ENCODE measurements at regions not wholly inside any gene's neighbourhood (a gene's known extent, or its start where the extent isn't known, plus 50 kb on each side); places are given as distances from the start of the nearest gene placed in this dataset.

DNA sequence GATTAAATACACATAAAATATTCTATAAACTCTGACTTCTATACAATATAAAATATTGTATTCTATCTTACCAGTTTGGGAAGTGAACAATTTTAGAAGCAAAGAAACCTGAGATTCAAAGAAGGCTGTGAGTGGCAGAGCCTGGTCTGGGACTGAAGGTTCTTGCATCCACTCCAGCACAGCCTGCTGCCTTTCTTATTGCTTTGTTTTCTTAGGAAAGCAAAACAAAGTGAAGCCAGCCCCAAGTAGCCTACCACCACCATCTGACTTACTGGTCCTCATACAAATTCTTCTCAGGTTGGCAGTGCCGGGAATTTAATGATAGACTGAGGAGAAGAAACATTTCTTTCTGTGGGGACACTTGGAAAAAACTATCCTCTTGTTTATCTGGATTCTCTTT, 129.7 kb upstream of the SMAD1 start:
- ChIA-PET POLR2A (no interaction called here), CTCF (no interaction called here), SMC1A (ENCODE audit: uncharacterized antibody, unreplicated experiment) (no interaction called here), RAD21 (ENCODE audit: unreplicated experiment) (no interaction called here)
- H3K4me2 ChIP-seq (ENCODE audit: control insufficient read depth, insufficient read depth): no peak overlapping the region
- H3K4me3 ChIP-seq: no peak overlapping the region
- ATAC-seq (no peak), FAIRE-seq (no peak), DNase-seq (ENCODE audit: low read depth, low spot score) (no peak)
- in situ Hi-C loops (cut with MboI) (no loop called here), intact Hi-C loops (cut with micrococcal nuclease; ENCODE audit: unreplicated experiment) (no loop called here)
- no peaks in the 10 kb centered on the region for H3K79me2 ChIP-seq (ENCODE audit: control insufficient read depth, insufficient read depth, low read length)
- H3K27ac ChIP-seq (ENCODE audit: control insufficient read depth, insufficient read depth): no peak overlapping the region
- no peak overlapping the region for H3K9ac ChIP-seq (ENCODE audit: control insufficient read depth, insufficient read depth, low read length)
- no peaks in the 10 kb centered on the region for H3K36me3 ChIP-seq (ENCODE audit: control insufficient read depth in 2 of 2, insufficient read depth in 2 of 2, low read length in 1 of 2)
- H3K27me3 ChIP-seq (replicated peaks in 1 of 2; ENCODE audit: control insufficient read depth in 2 of 2, insufficient read depth in 2 of 2, low read length in 1 of 2): no peaks in the 10 kb centered on the region; a peak in 1 of 4 replicates
- no peak overlapping the region for H2AFZ ChIP-seq (ENCODE audit: control insufficient read depth, low read depth, low read length)
- H3K4me1 ChIP-seq (ENCODE audit: control insufficient read depth, insufficient read depth, low read length): no peaks in the 10 kb centered on the region
- H4K20me1 ChIP-seq (ENCODE audit: control insufficient read depth, insufficient read depth): no peaks in the 10 kb centered on the region
- H3K9me3 ChIP-seq (replicated peaks; ENCODE audit: control insufficient read depth, insufficient read depth, low read length): no peaks in the 10 kb centered on the region
- 86% methylated on average over 1 of the region's 1 CpG for WGBS (ENCODE audit: insufficient coverage, insufficient replicate concordance, low lambda C conversion rate, missing lambda C conversion rate)
- no TSS peak for BruUV-seq (replicated peaks)
- TF ChIP-seq ZNF274 (IDR thresholded peaks at IDR 0.05; ENCODE audit: insufficient read depth, insufficient read length): no peak
- no peak for TF ChIP-seq ZNF592 (IDR thresholded peaks at IDR 0.05)
- no peak for TF ChIP-seq BRCA1 (IDR thresholded peaks at IDR 0.05; ENCODE audit: low read depth, low read length)
- no peak for TF ChIP-seq NR2C2 (IDR thresholded peaks at IDR 0.05; ENCODE audit: borderline replicate concordance, control insufficient read depth, insufficient read length, low read depth)
- no peak for TF ChIP-seq ZNF24 (IDR thresholded peaks at IDR 0.05)
- no peak for TF ChIP-seq CREB1 (IDR thresholded peaks at IDR 0.05; ENCODE audit: low read depth)
- no peak for TF ChIP-seq RFX5 (IDR thresholded peaks at IDR 0.05; ENCODE audit: low read depth, low read length)
- TF ChIP-seq FOS (IDR thresholded peaks at IDR 0.05; ENCODE audit: borderline replicate concordance, extremely low read depth, insufficient read length): no peak
- no peak for TF ChIP-seq ZBTB40 (IDR thresholded peaks at IDR 0.05; ENCODE audit: borderline replicate concordance)
- no peak for TF ChIP-seq ZBTB33 (IDR thresholded peaks at IDR 0.05)
- TF ChIP-seq JUNB (IDR thresholded peaks at IDR 0.05): no peak
- no peak for TF ChIP-seq MEF2A (IDR thresholded peaks at IDR 0.05; ENCODE audit: insufficient read depth, low read depth, low read length)
- TF ChIP-seq MEF2B (IDR thresholded peaks at IDR 0.05; ENCODE audit: partially characterized antibody, poor library complexity, severe bottlenecking): no peak
- no peak for TF ChIP-seq POLR2AphosphoS2 (IDR thresholded peaks at IDR 0.05; ENCODE audit: low read depth, low read length)
- no peak for TF ChIP-seq KDM1A (IDR thresholded peaks at IDR 0.05; ENCODE audit: borderline replicate concordance)
- no peak for TF ChIP-seq GABPA (IDR thresholded peaks at IDR 0.05; ENCODE audit: low read depth)
- TF ChIP-seq IKZF2 (IDR thresholded peaks at IDR 0.05): no peak

All from GM12878 (cell line).